HPDE6-E6E7 (cell line): ENCODE measurements at regions not wholly inside any gene's neighbourhood (a gene's known extent, or its start where the extent isn't known, plus 50 kb on each side); places are given as distances from the start of the nearest gene placed in this dataset.

Experiments
- DNase-seq: peaks from one replicate; pipeline ENCODE4 v3.0.0; 2011; ENCODE audit warnings: missing footprints; ENCODE audit errors: extremely low spot score

DNA sequence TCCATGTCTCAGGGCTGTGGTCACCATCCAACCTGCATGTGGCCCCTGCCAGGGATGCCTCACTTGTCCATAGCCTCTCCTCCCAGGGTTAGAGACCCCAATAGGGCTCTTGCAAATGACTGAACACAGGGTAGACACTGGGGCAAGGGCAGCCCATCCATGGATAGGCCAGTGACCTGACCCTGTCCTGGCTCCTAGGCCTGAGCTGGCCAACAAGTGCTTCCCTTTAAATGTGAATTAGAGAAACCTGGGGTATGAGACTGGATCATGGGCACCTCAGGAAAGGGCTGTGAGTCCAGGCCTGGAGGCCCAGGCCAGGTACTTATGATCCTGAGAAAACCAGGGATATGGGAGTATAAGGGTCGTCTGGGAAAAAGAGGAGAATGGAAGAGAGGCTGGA is 64.5 kb downstream of the COPS8 start:
- no peak for DNase-seq

DNA sequence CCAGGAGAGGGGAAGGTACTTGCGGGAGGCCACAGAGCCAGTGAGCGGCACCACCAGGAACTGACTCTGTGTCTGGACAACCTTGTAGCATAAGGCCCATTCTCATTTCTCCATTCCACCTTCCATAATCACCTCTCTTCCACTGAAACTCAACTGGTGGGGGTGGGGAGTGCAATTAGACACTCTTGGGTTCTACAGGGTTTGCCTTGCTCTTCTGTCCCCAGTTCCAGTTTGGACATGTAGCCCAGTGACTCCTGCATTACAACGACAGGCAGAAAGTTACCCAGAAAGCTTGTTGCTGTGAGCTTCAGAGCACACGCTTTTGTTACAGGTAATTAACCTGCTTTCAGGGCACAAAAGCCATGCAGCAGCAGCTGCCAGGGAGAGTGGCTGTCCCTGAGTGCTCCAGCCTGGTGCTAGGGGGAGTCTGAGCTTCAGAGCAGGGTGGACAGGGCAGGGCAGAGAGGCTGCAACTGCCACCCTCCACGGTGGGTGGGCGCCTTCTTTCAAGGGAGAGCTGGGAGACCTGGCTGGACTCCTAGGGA is 65.2 kb downstream of the COPS8 start:
- DNase-seq: no peak

DNA sequence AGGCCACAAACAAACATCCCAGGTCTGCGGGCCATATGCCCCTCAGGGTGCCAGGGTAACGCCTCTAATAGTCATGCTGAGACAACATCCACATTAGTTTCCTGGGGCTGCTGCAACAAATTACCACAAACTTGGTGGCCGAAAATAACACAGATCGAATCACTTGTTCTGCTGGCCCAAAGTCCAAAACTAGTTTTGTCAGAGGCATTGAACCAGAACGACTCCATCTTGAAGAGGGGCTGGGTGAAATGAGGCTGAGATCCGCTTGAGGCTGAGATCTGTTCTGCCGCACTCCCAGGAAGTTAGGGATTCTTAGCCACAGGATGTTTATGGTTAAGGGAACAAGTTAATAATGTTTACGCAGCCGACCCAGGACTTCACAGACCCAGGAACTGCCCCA is 66.7 kb downstream of the COPS8 start:
- no peak for DNase-seq

DNA sequence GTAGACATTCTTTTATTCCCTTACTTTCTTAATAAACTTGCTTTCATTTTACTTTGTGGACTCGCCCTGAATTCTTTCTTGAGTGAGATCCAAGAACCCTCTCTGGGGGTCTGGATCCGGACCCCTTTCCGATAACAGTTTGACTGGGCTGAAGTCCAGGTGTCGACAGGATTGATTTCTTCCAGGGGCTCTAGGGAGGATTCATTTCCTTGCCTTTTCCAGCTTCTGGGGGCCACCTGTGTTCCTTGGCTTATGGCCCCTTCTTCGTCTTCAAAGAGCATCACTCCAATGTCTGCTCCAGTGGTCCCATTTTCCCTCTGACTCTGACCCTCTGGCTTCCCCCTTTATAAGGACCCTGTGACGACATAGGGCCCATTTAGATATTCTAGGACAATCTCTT is 67.5 kb downstream of the COPS8 start:
- DNase-seq: no peak

DNA sequence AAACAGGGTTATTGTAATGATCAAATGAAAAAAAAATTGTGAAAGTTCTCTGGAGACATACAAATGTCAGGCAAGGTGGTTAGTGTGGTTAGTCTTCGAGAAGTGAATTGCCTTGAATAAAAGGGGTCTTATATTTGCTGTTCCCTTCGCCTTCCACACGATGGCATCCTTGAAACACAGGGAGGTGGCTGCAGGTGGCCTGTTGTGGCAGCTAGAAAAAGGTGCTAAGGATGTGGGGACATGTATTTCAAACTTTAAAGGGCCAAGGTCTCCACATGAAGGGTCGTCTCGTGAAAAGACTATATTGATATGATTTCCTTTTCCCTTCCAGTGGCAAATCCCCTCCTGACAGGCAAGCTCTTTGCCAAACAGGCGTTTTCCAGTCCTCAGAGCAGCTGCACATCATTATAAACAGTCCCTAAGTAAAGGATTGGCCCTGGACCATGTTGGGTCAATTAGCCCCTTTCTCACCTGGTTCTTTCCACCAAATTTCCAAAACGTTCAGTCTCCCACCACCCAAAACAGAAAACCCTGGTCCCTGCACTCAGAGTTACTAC is 68.5 kb downstream of the COPS8 start:
- peak; percentile 27 for DNase-seq

DNA sequence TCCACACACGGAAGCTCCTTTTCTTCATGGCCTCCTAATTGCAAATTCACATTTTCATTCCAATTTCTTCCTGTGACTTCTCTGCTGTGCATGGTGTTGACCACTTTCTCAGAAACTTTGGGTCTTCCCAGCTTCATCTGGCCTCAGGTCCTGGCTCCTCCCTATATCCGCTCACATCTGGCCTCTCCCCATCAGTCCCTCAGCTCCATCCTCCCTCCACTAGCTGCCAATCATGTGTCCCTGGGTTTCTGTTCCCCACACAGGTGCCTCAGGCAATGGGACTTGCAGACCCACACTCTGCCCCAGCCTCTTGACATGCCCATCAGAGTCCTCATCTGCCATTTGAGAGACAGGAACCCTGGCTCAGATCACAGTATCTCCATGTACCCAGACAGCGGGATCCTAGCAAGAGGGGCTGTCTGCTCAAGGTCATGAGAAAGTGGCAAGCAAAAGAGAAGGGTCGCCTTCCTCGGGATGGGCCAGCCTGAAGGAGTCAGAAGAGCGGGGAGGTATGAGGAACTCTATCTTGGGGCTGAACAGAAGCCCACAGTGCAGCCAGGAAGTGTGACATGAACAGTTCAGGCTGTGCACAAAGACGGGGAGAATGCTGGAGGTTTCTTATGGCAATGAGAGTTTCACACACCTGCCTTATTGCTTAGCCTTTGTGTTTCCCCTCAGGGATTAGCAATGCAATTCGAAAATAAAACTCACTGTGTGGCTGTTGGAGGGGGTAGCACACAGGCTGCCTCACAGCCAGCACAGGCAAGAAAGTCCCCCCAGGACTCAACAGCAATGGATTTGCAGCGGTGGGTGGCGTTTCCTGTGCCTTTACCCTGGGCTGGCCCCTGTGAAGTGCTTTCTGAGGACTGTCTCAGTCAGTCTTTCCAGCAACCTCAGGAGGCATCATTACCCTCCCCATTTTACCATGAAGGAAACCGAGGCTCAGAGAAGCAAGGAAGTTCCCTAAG is 69.5 kb downstream of the COPS8 start:
- no peak for DNase-seq

DNA sequence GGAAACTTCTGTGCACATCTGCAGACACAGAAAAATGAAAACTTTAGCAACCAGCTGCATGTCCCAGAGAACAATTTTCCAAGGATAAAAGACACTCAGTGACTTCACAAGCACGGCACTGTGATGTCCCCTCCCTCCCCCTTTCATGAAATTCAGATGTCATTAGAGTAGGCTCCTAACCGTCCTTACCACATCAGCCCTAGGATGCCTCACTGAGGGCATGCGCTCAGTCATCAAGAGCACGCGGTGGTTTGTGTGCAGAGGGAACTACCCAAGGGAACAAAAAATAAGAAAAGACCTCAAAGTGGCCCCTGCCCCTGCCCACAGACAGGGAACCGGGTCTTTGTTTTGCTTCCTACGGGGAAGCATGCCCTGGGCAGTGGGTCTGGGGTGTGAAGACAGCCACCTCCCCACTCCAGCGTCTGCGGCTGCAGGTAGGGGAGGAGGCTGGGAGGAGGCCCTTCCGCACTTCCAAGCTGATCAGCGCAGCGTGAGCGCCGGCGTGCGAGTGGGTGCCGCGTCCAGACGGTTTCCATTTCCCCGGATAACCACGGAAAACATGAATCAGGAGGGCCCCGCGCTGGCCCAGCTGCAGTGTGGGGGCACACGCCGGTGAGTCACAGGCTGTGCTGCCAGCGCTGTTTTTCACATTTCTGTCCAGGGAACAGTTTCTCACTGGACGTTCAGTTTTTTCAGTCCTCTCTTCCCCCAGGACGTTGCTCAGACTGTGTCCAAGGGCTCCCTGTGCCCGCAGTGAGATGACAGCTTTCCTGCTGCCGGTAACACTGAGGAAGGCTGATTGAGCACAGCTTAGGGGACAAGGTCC is 70.6 kb downstream of the COPS8 start:
- no peak for DNase-seq

DNA sequence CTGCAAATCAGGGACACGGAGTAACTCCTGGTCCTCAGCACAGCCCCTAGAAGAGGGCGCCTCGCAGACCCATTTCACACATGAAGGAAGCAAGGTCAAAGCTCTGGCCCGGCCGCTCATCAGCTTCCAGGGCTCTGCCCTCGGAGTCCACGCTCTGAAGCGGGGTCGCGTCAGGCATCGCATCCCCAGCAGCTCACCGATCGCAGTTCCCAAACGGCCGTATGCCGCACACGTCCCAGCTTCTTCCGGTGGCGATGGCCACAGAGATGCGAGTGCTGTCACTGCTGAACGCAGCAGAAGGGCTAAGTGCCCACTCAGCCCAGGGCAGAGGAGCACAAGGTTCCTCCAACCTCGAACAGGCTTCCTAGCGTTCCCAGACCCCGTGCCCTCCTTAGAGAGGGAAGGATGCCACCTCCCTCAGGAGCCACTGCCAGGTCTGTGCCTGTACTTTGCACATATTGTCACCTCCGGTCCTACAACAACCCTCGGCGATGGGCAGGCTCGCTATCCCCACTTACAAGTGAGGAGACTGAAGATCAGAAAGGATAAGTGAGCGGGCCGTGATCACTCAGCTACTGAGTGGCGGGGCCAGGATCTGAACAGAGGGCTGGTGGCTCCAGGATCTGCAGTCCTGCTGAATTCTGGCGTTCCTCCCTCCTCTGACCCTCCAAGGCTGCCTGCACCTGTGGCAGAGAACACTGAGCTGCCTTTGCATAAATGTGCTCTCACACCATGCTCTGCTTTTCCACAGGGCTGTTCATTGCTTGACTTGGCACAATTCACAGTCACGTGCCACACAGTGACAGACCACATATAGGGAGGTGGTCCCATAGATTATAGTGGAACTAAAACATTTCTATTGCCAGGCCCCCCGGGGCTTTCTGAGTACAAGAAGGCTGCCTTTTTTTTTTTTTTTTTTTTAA is 71.4 kb downstream of the COPS8 start:
- DNase-seq: no peak

DNA sequence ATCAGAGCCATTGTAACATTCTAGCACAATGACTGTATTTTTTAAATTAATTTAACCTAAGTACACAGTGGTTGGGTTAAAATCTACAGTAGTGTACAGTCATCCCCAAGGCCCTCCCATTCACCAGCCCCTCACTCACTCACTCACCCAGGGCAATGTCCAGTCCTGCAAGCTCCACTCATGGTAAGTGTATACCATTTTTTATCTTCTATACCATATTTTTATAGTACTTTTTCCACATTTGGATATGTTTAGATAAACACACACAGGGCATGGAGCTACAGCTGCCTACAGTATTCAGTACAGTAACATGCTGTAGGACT is 72.1 kb downstream of the COPS8 start:
- no peak for DNase-seq

DNA sequence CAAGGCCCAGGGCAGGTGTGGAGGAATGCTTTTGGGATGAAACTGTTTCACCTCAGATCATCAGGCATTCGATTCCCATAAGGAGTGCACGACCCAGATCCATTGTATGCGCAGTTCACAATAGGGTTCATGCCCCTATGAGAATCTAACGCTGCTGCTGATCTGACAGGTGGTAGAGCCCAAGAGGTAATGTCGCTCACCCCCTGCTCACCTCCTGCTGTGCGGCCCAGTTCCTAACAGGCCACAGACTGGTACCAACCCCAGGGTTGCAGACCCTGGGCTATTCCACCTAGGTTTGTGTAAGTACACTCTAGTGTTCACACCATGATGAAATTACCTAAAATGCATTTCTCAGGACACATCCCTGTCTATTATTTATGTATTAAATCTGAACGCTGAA is 72.5 kb downstream of the COPS8 start:
- no peak for DNase-seq

DNA sequence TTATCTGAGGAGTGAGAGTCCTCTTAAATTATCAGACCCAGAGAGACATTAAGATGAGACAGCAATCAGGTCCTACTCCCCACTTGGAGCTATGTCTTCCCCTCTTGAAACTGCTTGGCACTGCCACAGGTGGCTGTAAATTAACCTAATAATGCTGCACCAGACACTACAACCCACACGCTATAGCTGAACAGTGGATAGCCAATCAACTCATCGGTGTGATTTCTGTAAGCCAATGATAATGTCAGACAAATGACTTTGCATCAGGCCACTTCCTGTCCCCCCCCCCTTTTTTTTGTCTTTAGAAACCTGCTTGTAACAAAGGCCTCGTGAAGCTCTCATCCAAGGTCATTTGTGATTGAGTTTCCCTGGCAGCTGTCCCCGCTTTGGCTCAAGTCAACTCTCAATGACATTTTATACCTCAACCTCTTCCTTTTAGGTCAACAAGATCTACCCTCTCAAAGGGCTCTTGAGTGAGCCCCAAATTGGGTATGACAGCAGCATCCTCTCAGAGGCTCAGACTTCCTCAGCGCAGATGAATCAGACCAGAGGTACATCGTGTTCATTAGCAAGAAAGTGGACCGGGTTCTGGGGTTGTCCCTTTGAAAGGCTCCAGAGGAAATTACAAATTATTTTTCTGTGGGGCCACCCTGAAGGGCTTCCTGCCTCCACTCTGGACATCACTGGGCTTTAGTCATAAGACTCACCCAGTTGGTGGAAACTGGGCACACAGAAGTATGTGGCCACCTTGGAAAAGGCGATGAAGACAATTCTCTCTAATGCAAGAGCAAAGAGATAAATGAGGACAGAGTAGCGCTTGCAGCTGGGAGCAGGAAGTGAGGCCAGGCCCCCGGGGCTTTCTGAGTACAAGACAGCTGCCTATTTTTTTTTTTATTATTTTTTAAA is 73.6 kb downstream of the COPS8 start:
- no peak for DNase-seq

DNA sequence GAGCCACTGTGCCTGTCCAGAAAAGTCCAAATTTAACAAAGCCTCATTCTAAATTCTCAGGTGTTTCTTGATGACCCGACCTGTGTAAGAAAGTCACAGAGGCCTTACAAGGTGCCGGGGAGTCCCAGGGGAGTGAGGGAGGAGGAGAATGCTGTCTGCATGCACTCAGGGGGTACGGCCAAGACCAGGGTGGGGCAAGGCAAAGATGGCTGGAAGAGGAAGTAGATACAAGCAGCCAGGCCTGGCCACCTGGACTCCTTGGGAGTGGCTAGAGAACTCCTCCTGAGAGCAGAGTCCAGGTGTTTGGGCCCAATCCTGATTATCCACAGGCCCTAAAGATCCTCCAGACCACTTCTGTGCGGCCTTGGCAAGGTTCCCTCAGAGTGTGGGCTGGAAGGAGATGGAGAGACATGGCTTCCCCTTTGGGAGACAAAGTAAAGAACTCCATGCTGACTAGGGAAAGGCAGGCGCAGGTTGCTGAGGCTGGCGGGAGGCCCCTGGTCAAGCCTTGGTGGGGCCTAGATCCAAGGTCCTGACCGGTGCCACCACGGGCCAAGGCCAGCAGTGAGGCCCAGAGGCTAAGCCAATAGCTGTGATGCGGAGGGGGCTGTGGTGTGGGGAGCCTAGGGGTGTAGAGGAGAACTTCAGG is 74.7 kb downstream of the COPS8 start:
- DNase-seq: no peak

DNA sequence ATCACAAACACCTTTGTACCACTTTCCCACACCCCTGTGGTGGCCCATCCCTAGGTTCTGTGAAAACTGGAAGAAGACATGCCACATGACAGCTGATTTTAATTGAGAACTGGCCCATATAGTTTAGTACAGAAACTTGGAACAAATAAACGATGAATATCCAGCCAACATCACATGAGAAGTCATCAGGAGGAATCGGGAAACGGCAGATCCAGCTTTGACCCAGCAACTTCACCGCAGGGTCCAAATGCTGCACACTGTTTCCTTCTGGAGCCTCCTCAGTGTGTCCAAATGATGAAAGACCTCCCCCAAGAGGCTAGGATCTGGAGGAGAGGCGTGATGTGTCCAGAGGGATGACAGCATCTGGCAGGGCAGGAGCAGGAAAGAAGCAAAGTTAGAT is 75.5 kb downstream of the COPS8 start:
- no peak for DNase-seq

DNA sequence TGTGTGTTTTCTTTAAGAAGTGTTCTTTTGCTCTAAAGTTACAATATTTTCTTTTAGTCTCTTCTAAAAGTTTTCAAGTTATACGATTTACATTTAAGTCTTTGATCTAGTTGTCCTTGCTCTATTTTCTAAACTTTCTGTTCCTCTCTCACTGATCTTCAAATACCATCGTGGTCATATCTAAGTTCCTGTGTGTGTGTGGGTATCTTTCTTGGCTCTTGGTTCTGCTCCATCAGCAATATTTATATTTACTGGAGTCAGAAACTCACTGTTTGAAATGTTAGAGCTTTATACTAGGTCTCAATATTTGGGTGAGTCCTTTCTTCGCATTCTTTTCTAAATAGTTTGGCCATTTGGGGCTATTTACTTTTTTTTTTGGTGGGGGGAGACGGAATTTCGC is 77.3 kb downstream of the COPS8 start:
- no peak for DNase-seq

DNA sequence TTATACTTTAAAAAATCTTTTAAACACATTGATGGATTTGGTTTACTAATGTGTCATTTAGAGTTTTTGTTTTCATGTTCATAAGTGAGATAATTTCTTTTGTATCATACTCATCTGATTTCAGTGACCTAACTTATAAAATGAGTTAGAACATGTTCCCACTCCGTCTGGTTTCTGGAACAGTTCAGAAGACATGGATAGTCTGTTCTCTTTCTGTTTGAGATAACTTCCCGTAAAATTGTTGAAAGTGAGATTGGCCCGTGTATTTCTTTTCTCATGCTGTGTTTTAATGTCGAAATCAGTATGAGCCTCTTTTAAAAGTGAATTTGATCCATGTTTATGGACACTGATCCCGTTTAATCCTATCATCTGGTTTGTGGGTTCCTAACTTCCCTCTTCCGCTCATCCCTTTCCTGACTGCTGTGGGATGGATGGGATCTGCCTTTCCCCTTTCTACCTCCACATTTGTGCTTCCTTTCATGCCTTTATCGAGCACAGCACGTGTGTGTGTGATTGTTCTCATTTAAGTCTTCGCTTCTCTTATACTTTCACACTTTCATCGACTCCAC is 78.9 kb downstream of the COPS8 start:
- no peak for DNase-seq

DNA sequence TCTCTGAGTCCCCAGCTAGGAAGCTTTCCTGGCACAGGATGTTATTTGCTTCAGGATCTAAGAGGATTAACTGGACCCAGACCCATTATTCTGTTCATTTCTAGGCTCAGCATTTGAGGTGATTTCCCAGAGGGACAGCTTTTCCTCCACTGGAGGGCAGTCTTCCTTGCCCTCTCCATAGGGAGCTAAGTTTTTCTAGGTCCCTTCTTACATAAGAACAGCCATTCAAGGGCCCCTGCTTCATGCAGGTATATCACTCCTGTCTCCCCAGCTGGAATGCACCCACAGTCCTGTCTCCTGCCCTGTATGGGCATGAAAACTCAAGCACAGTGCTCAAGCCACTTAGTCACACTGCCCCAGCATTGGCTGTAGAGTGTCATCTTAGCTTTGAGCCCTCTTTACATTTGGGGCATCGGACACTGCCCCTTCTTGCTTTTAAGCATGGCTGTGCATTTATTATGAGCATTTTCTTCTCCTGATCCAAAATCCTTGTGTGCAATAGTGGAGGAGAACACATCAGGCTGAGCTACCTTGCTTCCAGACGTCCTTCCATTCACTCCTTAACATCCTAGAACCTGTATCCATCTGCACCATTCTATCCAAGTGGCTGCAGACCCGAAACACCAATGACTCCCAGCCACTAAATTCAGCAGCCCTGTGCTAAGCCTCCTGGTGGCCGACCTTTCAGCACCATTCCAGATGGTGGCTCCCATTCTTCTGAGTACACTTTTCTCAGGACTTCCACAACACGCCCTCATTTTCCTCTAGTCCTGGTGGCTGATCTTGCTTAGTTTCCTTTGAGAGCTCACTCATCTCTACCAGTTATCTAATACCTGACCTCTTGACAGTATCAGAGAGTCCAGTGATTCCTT is 80.0 kb downstream of the COPS8 start:
- no peak for DNase-seq

DNA sequence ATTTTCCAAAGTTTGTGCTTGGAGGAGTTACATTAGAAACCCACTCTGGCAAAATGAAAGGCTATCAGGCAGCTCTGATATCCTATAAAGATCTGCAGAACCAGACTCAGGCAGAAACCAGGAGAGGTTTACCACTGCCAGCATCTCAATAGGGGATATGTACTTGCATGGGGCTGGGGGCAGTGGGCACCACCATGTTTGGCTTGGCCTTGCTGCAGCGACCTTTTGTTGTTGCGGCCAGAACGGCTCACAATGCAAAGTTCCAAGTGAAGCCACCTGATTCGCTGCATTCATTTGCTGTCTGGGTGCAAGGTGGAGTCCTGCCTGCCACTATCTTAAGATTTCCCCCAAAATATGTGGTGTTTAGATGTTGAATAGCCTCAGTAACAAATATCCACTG is 81.3 kb downstream of the COPS8 start:
- no peak for DNase-seq

DNA sequence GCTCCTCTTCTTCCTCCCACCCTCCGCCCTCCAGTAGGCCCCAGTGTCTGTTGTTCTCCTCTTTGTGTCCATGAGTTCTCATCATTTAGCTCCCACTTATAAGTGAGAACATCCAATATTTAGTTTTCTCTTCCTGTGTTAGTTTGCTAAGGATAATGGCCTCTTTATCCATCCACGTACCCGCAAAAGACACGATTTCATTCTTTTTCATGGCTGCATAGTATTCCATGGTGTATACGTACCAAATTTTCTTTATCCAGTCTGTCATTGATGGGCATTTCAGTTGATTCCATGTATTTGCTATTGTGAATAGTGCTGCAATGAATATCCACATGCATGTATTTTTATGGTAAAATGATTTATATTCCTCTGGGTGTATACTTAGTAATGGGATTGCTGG is 82.2 kb downstream of the COPS8 start:
- no peak for DNase-seq
